ENCODE measurements at regions not wholly inside any gene's neighbourhood (a gene's known extent, or its start where the extent isn't known, plus 50 kb on each side); places are given as distances from the start of the nearest gene placed in this dataset.

- TF ChIP-seq CTCF (IDR thresholded peaks at IDR 0.05) (no peak), POLR2AphosphoS5 (IDR thresholded peaks at IDR 0.05) (no peak), POLR2A (IDR thresholded peaks at IDR 0.05) (no peak)
- no peak overlapping the region for H3K4me3 ChIP-seq
- H3K27ac ChIP-seq = no peak overlapping the region
- no peaks in the 10 kb centered on the region for H3K4me1 ChIP-seq (replicated peaks)
- DNase-seq (ENCODE audit: low spot score) = no peak
- no peaks in the 10 kb centered on the region for H3K9me3 ChIP-seq
- intact Hi-C loops (cut with DNase I) = no loop called here
- H3K36me3 ChIP-seq = no peaks in the 10 kb centered on the region
- no peaks in the 10 kb centered on the region for H3K27me3 ChIP-seq (replicated peaks; ENCODE audit: insufficient read depth)
- 96% methylated on average over 2 of the region's 2 CpGs for WGBS
Measured at GRCh38 chr5:103624035-103624480, 61.5 kb upstream of the NUDT12 start.

- Histone ChIP-seq H3K4me1 (replicated peaks) (no peaks in the 10 kb centered on the region), H3K9me3 (no peaks in the 10 kb centered on the region), H3K27ac (no peak overlapping the region), H3K36me3 (no peaks in the 10 kb centered on the region), H3K4me3 (no peak overlapping the region), H3K27me3 (replicated peaks; ENCODE audit: insufficient read depth) (no peaks in the 10 kb centered on the region)
- intact Hi-C loops (cut with DNase I) = no loop called here
- DNase-seq (ENCODE audit: low spot score) = no peak
- WGBS = 91% methylated on average over 2 of the region's 2 CpGs
- TF ChIP-seq CTCF (IDR thresholded peaks at IDR 0.05) = no peak
- no peak for TF ChIP-seq POLR2A (IDR thresholded peaks at IDR 0.05)
- no peak for TF ChIP-seq POLR2AphosphoS5 (IDR thresholded peaks at IDR 0.05)
Measured at GRCh38 chr5:103623425-103623824, 60.8 kb upstream of the NUDT12 start.

GRCh38 chr5:103621548-103621930, 59.0 kb upstream of the NUDT12 start:
- intact Hi-C loops (cut with DNase I) = no loop called here
- Histone ChIP-seq H3K36me3 (no peaks in the 10 kb centered on the region), H3K27me3 (replicated peaks; ENCODE audit: insufficient read depth) (no peaks in the 10 kb centered on the region), H3K9me3 (no peaks in the 10 kb centered on the region), H3K27ac (no peak overlapping the region), H3K4me3 (no peak overlapping the region), H3K4me1 (replicated peaks) (no peaks in the 10 kb centered on the region)
- TF ChIP-seq POLR2A (IDR thresholded peaks at IDR 0.05) (no peak), CTCF (IDR thresholded peaks at IDR 0.05) (no peak), POLR2AphosphoS5 (IDR thresholded peaks at IDR 0.05) (no peak)
- 57% methylated on average over 1 of the region's 1 CpG for WGBS
- no peak for DNase-seq (ENCODE audit: low spot score)

GRCh38 chr5:103620851-103621547, 58.4 kb upstream of the NUDT12 start:
- TF ChIP-seq CTCF (IDR thresholded peaks at IDR 0.05) (no peak), POLR2A (IDR thresholded peaks at IDR 0.05) (no peak), POLR2AphosphoS5 (IDR thresholded peaks at IDR 0.05) (no peak)
- Histone ChIP-seq H3K27ac (no peak overlapping the region), H3K27me3 (replicated peaks; ENCODE audit: insufficient read depth) (no peaks in the 10 kb centered on the region), H3K4me3 (no peak overlapping the region), H3K36me3 (no peaks in the 10 kb centered on the region), H3K9me3 (no peaks in the 10 kb centered on the region), H3K4me1 (replicated peaks) (no peaks in the 10 kb centered on the region)
- 31% methylated on average over 2 of the region's 2 CpGs for WGBS
- no peak for DNase-seq (ENCODE audit: low spot score)
- intact Hi-C loops (cut with DNase I) = no loop called here

- TF ChIP-seq POLR2A (IDR thresholded peaks at IDR 0.05) (no peak), CTCF (IDR thresholded peaks at IDR 0.05) (no peak), POLR2AphosphoS5 (IDR thresholded peaks at IDR 0.05) (no peak)
- intact Hi-C loops (cut with DNase I) = no loop called here
- 90% methylated on average over 1 of the region's 1 CpG for WGBS
Measured at GRCh38 chr5:103617913-103618312, 55.3 kb upstream of the NUDT12 start.

More at GRCh38 chr5:103617913-103618312, 55.3 kb upstream of the NUDT12 start:
- Histone ChIP-seq H3K4me3 (no peak overlapping the region), H3K9me3 (no peaks in the 10 kb centered on the region), H3K27me3 (replicated peaks; ENCODE audit: insufficient read depth) (no peaks in the 10 kb centered on the region), H3K4me1 (replicated peaks) (no peaks in the 10 kb centered on the region), H3K36me3 (no peaks in the 10 kb centered on the region), H3K27ac (no peak overlapping the region)
- DNase-seq (ENCODE audit: low spot score) = no peak
